DMS 273 treated with DMSO at 0.1 percent for 48 hours (cell line): ENCODE measurements at regions not wholly inside any gene's neighbourhood (a gene's known extent, or its start where the extent isn't known, plus 50 kb on each side); places are given as distances from the start of the nearest gene placed in this dataset.
"Not testable (repeated sequence)": the region's sequence is repeated elsewhere in the genome, so short reads cannot be mapped to it uniquely, and the experiment has no call there.

Experiments
- DNase-seq: peaks from one replicate; lab custom pipeline; 2025; lab: John Stamatoyannopoulos, UW

- DNase-seq, result no peak
Observed at GRCh38 chr12:115810122-115810901, 467.2 kb downstream of the MED13L start.

GRCh38 chr12:115806000-115806399 is 471.5 kb downstream of the MED13L start:
- no peak for DNase-seq

GRCh38 chr12:115802767-115803166 is 474.7 kb downstream of the MED13L start:
- no peak for DNase-seq

- DNase-seq, result no peak
Observed at GRCh38 chr12:115801871-115802270, 475.6 kb downstream of the MED13L start.

- no peak for DNase-seq
Observed at GRCh38 chr12:115799610-115800009, 477.9 kb downstream of the MED13L start.

- DNase-seq, result no peak
Observed at GRCh38 chr12:115798309-115798917, 479.1 kb downstream of the MED13L start.

GRCh38 chr12:115794659-115795081 is 482.8 kb downstream of the MED13L start:
- no peak for DNase-seq

- no peak for DNase-seq
Observed at GRCh38 chr12:115791331-115791730, 486.2 kb downstream of the MED13L start.

GRCh38 chr12:115790526-115790925 is 487.0 kb downstream of the MED13L start:
- no peak for DNase-seq

GRCh38 chr12:115786490-115786889 is 491.0 kb downstream of the MED13L start:
- DNase-seq, result not testable (repeated sequence)

GRCh38 chr12:115785548-115785947 is 491.9 kb downstream of the MED13L start:
- no peak for DNase-seq

GRCh38 chr12:115776399-115776798 is 501.1 kb downstream of the MED13L start:
- DNase-seq, result no peak

GRCh38 chr12:115774148-115774895 is 503.2 kb downstream of the MED13L start:
- no peak for DNase-seq

GRCh38 chr12:115771601-115772000 is 505.9 kb downstream of the MED13L start:
- no peak for DNase-seq

- no peak for DNase-seq
Observed at GRCh38 chr12:115771065-115771464, 506.4 kb downstream of the MED13L start.

- DNase-seq, result no peak
Observed at GRCh38 chr12:115770643-115771042, 506.9 kb downstream of the MED13L start.

- no peak for DNase-seq
Observed at GRCh38 chr12:115767916-115768315, 509.6 kb downstream of the MED13L start.

- DNase-seq, result no peak
Observed at GRCh38 chr12:115763982-115764621, 513.4 kb downstream of the MED13L start.

- no peak for DNase-seq
Observed at GRCh38 chr12:115763376-115763775, 514.1 kb downstream of the MED13L start.

- no peak for DNase-seq
Observed at GRCh38 chr12:115762936-115763335, 514.6 kb downstream of the MED13L start.

GRCh38 chr12:115761784-115762183 is 515.7 kb downstream of the MED13L start:
- DNase-seq, result no peak

- no peak for DNase-seq
Observed at GRCh38 chr12:115760231-115760630, 517.3 kb downstream of the MED13L start.
